PC-3 (cell line): ENCODE measurements at regions not wholly inside any gene's neighbourhood (a gene's known extent, or its start where the extent isn't known, plus 50 kb on each side); places are given as distances from the start of the nearest gene placed in this dataset.
A peak's percentile ranks its signal among the peaks of the same experiment; 100 is the strongest.

Source experiments
- ATAC-seq: fragments of 200-7000 bp; cut with Tn5 transposase; 2 replicates; pipeline ENCODE4 v1.9.1; 2020; ENCODE audit warnings: mild to moderate bottlenecking, moderate library complexity
- BruUV-seq: library from RNA; stranded (reverse); fragments of 400-500 nt; replicated peaks from 2 replicates; lab custom pipeline; 2021; lab: Mats Ljungman, UMichigan
- CTCF ChIA-PET: fragments of 300-600 bp; sonication (Branson Sonifier 250); formaldehyde crosslinking; loops from one replicate; lab custom pipeline; 2022; ENCODE audit warnings: antibody characterized with exemption; lab: Charles Lee
- POLR2A ChIA-PET: fragments of 300-600 bp; sonication (Branson Sonifier 250); formaldehyde crosslinking; loops from one replicate; lab custom pipeline; 2022; ENCODE audit warnings: antibody characterized with exemption; ENCODE audit not compliant: unreplicated experiment; lab: Charles Lee
- DNase-seq: peaks from one replicate; pipeline ENCODE4 v3.0.0-alpha.2; 2015
- H2AFZ ChIP-seq: fragments of 300-600 bp; sonication (generic); 2 replicates; pipeline ENCODE4 v1.6.0; 2016; ENCODE audit warnings: antibody characterized with exemption, low read length
- H3F3A ChIP-seq: fragments of 300-600 bp; sonication (generic); one replicate; pipeline ENCODE4 v1.6.0; 2017; ENCODE audit warnings: antibody characterized with exemption, low read length, control low read depth, mild to moderate bottlenecking; ENCODE audit not compliant: unreplicated experiment
- H3K27ac ChIP-seq: fragments of 300-600 bp; sonication (generic); 2 replicates; pipeline ENCODE4 v1.5.1; 2016; ENCODE audit warnings: mild to moderate bottlenecking, low read length
- H3K27me3 ChIP-seq: fragments of 300-600 bp; sonication (generic); 2 replicates; pipeline ENCODE4 v1.6.1; 2016; ENCODE audit warnings: low read length, mixed read lengths
- H3K36me3 ChIP-seq: fragments of 300-600 bp; sonication (generic); 2 replicates; pipeline ENCODE4 v1.6.1; 2016; ENCODE audit warnings: low read depth, mixed run types, low read length, mixed read lengths
- H3K4me1 ChIP-seq: fragments of 300-600 bp; sonication (generic); 2 replicates; pipeline ENCODE4 v1.5.1; 2016; ENCODE audit warnings: low read length; ENCODE audit not compliant: insufficient read depth
- H3K4me2 ChIP-seq: fragments of 300-600 bp; sonication (generic); 2 replicates; pipeline ENCODE4 v1.6.0; 2016; ENCODE audit warnings: low read length
- H3K4me3 ChIP-seq: fragments of 300-600 bp; sonication (generic); 2 replicates; pipeline ENCODE4 v1.5.1; 2016; ENCODE audit warnings: mild to moderate bottlenecking, low read length, mixed read lengths
- H3K79me2 ChIP-seq: fragments of 300-600 bp; sonication (generic); 2 replicates; pipeline ENCODE4 v1.6.1; 2017; ENCODE audit warnings: low read length, mixed read lengths
- H3K9ac ChIP-seq: fragments of 300-600 bp; sonication (generic); 2 replicates; pipeline ENCODE4 v1.6.0; 2016; ENCODE audit warnings: mild to moderate bottlenecking, low read length
- H3K9me2 ChIP-seq: fragments of 300-600 bp; sonication (generic); replicated peaks from 2 replicates; pipeline ENCODE4 v1.6.1; 2016; ENCODE audit warnings: mixed run types, low read length, mixed read lengths
- H3K9me3 ChIP-seq: fragments of 300-600 bp; sonication (generic); 2 replicates; pipeline ENCODE4 v1.6.1; 2016; ENCODE audit warnings: low read length, mixed read lengths
- H4K20me1 ChIP-seq: fragments of 300-600 bp; sonication (generic); 2 replicates; pipeline ENCODE4 v1.6.1; 2016; ENCODE audit warnings: low read length, mixed read lengths
- EZH2 ChIP-seq: fragments of 300-600 bp; sonication (generic); IDR thresholded peaks from one replicate; pipeline ENCODE4 v1.6.1; 2017; ENCODE audit warnings: antibody characterized with exemption, mild to moderate bottlenecking, low read length; ENCODE audit not compliant: unreplicated experiment
- EZH2phosphoT487 ChIP-seq: fragments of 300-600 bp; sonication (generic); IDR thresholded peaks from 2 replicates; pipeline ENCODE4 v1.6.1; 2018; ENCODE audit warnings: mild to moderate bottlenecking, antibody characterized with exemption, low read length, borderline replicate concordance
- intact Hi-C: fragments of 100-400 bp; cut with micrococcal nuclease; formaldehyde crosslinking; loops from 2 replicates; pipeline ENCODE4 v1.9.0; 2023
- TF ChIP-seq, protein P1 (sequence below): fragments of 300-600 bp; sonication (generic); conservative IDR thresholded peaks from 2 replicates; pipeline ENCODE4 v1.5.1; 2017; ENCODE audit warnings: antibody characterized with exemption, low read depth, mild to moderate bottlenecking, low read length

- H3K9me3 ChIP-seq = no peaks in the 10 kb centered on the region
- H3K9me2 ChIP-seq = no peaks in the 10 kb centered on the region
- intact Hi-C loops = no loop called here
- H2AFZ ChIP-seq = no peak overlapping the region
- H3K9ac ChIP-seq = no peak overlapping the region
- peaks cover 8% of the 10 kb centered on the region; the same call in 1 of the 2 replicates for H3K4me1 ChIP-seq
- no peak overlapping the region for H3K27ac ChIP-seq
- no peak for DNase-seq
- no peaks in the 10 kb centered on the region for H4K20me1 ChIP-seq
- BruUV-seq = no TSS peak
- ChIA-PET CTCF (no interaction called here), POLR2A (no interaction called here)
- TF ChIP-seq, protein P1, sequence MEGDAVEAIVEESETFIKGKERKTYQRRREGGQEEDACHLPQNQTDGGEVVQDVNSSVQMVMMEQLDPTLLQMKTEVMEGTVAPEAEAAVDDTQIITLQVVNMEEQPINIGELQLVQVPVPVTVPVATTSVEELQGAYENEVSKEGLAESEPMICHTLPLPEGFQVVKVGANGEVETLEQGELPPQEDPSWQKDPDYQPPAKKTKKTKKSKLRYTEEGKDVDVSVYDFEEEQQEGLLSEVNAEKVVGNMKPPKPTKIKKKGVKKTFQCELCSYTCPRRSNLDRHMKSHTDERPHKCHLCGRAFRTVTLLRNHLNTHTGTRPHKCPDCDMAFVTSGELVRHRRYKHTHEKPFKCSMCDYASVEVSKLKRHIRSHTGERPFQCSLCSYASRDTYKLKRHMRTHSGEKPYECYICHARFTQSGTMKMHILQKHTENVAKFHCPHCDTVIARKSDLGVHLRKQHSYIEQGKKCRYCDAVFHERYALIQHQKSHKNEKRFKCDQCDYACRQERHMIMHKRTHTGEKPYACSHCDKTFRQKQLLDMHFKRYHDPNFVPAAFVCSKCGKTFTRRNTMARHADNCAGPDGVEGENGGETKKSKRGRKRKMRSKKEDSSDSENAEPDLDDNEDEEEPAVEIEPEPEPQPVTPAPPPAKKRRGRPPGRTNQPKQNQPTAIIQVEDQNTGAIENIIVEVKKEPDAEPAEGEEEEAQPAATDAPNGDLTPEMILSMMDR = no peak
- TF ChIP-seq EZH2phosphoT487 (no peak), EZH2 (no peak)
- ATAC-seq = no peak
- H3K79me2 ChIP-seq = no peaks in the 10 kb centered on the region
- no peaks in the 10 kb centered on the region for H3K27me3 ChIP-seq
- H3K4me2 ChIP-seq = no peak overlapping the region
- no peaks in the 10 kb centered on the region for H3K36me3 ChIP-seq
- no peak overlapping the region for H3K4me3 ChIP-seq
- no peaks in the 10 kb centered on the region for H3F3A ChIP-seq
These were observed 525.2 kb upstream of the TRPC7 start for GRCh38 chr5:136890431-136891148.

DNA sequence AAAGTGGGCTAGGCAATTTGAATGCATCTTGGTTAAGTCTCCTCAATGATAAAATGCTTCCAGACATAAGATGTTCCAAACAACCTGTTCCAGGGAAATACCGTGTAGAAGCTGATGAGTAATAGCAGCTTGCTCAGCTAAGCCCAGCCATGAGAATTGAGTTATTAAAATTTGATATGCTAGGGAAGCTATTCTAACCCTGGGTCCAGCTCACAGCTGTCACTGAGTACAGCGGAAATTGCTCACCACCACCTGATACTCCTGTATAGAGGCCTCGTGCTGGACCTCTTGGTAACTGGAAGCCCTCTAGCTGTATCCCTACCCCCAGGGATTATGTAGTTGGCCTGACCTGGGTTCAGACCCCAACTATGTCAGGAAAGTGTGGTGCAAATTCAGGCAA lies 521.3 kb upstream of the TRPC7 start:
- Histone ChIP-seq H3K27me3 (no peaks in the 10 kb centered on the region), H3K36me3 (no peaks in the 10 kb centered on the region), H3K9me3 (no peaks in the 10 kb centered on the region), H3K4me2 (no peak overlapping the region), H3K9me2 (no peaks in the 10 kb centered on the region), H3K4me3 (no peak overlapping the region), H3F3A (no peaks in the 10 kb centered on the region), H3K27ac (no peak overlapping the region), H3K9ac (no peak overlapping the region), H3K4me1 (peaks cover 8% of the 10 kb centered on the region; the same call in 1 of the 2 replicates), H2AFZ (no peak overlapping the region), H3K79me2 (no peaks in the 10 kb centered on the region), H4K20me1 (no peaks in the 10 kb centered on the region)
- ChIA-PET CTCF (no interaction called here), POLR2A (no interaction called here)
- no TSS peak for BruUV-seq
- peak; percentile 65 for DNase-seq
- intact Hi-C loops = no loop called here
- ATAC-seq = peak; percentile 93
- TF ChIP-seq EZH2 (no peak), EZH2phosphoT487 (no peak)
- TF ChIP-seq, protein P1 = no peak

DNA sequence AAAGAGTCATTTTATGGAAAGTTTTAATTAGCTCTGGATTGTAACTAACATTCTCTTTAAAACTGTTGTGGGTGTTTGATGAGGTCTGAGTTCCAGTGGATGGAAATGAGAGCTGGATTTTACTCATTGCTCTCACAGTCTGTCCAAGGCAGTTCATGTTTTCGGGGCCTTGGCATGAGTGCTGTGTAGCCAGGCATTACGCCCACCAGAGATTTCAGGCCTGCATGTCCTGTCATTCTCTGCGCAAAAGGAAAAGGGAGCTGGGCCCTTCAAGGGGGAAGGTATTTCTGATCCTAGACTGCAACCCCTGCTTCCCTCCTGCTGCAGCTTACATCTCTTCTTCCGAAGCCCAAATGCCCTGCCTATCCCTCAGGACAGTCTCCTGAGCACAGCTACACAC lies 499.6 kb upstream of the TRPC7 start:
- Histone ChIP-seq H3K9me3 (no peaks in the 10 kb centered on the region), H3K27me3 (no peaks in the 10 kb centered on the region), H3F3A (no peaks in the 10 kb centered on the region), H3K9ac (no peak overlapping the region), H3K4me1 (no peaks in the 10 kb centered on the region), H3K9me2 (no peaks in the 10 kb centered on the region), H3K79me2 (no peaks in the 10 kb centered on the region), H3K36me3 (no peaks in the 10 kb centered on the region), H4K20me1 (no peaks in the 10 kb centered on the region), H2AFZ (no peak overlapping the region), H3K4me3 (no peak overlapping the region), H3K27ac (no peak overlapping the region), H3K4me2 (no peak overlapping the region)
- no TSS peak for BruUV-seq
- no peak for TF ChIP-seq EZH2
- TF ChIP-seq, protein P1 = no peak
- DNase-seq (no peak), ATAC-seq (no peak)
- intact Hi-C loops = no loop called here
- POLR2A ChIA-PET = no interaction called here
- CTCF ChIA-PET = no interaction called here
